ENCODE measurements at regions not wholly inside any gene's neighbourhood (a gene's known extent, or its start where the extent isn't known, plus 50 kb on each side); places are given as distances from the start of the nearest gene placed in this dataset.

DNA sequence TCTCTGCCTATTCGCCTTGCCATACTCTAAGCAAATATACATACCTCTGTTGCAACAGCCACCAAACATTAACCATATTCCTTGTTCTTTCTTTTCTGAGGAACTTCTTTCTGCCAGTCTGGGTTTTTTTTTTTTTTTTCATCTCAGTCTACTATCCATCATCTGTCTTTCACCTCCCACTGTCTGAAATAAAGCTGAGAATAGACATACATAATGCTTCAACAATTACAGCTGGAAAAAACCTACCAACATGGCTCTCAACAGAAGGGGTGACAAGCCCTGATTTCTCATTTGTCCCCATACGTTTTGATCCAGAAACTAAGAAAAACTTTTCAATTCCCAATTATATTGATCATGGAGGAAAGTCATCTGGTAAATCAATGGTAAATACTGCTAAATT is 728.8 kb upstream of the POU3F3 start:
- TF ChIP-seq, protein P1, sequence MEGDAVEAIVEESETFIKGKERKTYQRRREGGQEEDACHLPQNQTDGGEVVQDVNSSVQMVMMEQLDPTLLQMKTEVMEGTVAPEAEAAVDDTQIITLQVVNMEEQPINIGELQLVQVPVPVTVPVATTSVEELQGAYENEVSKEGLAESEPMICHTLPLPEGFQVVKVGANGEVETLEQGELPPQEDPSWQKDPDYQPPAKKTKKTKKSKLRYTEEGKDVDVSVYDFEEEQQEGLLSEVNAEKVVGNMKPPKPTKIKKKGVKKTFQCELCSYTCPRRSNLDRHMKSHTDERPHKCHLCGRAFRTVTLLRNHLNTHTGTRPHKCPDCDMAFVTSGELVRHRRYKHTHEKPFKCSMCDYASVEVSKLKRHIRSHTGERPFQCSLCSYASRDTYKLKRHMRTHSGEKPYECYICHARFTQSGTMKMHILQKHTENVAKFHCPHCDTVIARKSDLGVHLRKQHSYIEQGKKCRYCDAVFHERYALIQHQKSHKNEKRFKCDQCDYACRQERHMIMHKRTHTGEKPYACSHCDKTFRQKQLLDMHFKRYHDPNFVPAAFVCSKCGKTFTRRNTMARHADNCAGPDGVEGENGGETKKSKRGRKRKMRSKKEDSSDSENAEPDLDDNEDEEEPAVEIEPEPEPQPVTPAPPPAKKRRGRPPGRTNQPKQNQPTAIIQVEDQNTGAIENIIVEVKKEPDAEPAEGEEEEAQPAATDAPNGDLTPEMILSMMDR (IDR thresholded peaks at IDR 0.05), result no peak
- TF ChIP-seq POLR2A (IDR thresholded peaks at IDR 0.05), result no peak
